ENCODE measurements at regions not wholly inside any gene's neighbourhood (a gene's known extent, or its start where the extent isn't known, plus 50 kb on each side); places are given as distances from the start of the nearest gene placed in this dataset.

GRCh38 chr6:165821754-165822153, 158.7 kb upstream of the PDE10A start:
- peaks cover 7% of the 10 kb centered on the region for H3K27me3 ChIP-seq (ENCODE audit: control insufficient read depth, insufficient read depth, low read length)
- no peaks in the 10 kb centered on the region for H3K36me3 ChIP-seq (ENCODE audit: control insufficient read depth, low read depth, low read length)
- no peak overlapping the region for H3K27ac ChIP-seq (ENCODE audit: low read length)
- no peak overlapping the region for H3K9ac ChIP-seq (ENCODE audit: low read length)
- H3K9me3 ChIP-seq (ENCODE audit: control insufficient read depth, low read depth, low read length), result no peaks in the 10 kb centered on the region
- H3K4me3 ChIP-seq (ENCODE audit: low read length), result no peak overlapping the region
- peaks cover 42% of the 10 kb centered on the region for H3K4me1 ChIP-seq (ENCODE audit: control insufficient read depth, low read depth, low read length)

GRCh38 chr6:165820934-165821333, 157.9 kb upstream of the PDE10A start:
- Histone ChIP-seq H3K9ac (ENCODE audit: low read length) (no peak overlapping the region), H3K4me1 (ENCODE audit: control insufficient read depth, low read depth, low read length) (peaks cover 42% of the 10 kb centered on the region), H3K9me3 (ENCODE audit: control insufficient read depth, low read depth, low read length) (no peaks in the 10 kb centered on the region), H3K36me3 (ENCODE audit: control insufficient read depth, low read depth, low read length) (no peaks in the 10 kb centered on the region), H3K27me3 (ENCODE audit: control insufficient read depth, insufficient read depth, low read length) (peaks cover 7% of the 10 kb centered on the region), H3K4me3 (ENCODE audit: low read length) (no peak overlapping the region), H3K27ac (ENCODE audit: low read length) (no peak overlapping the region)

- H3K36me3 ChIP-seq (ENCODE audit: control insufficient read depth, low read depth, low read length), result no peaks in the 10 kb centered on the region
- no peak overlapping the region for H3K4me3 ChIP-seq (ENCODE audit: low read length)
- no peaks in the 10 kb centered on the region for H3K9me3 ChIP-seq (ENCODE audit: control insufficient read depth, low read depth, low read length)
- peaks cover 7% of the 10 kb centered on the region for H3K27me3 ChIP-seq (ENCODE audit: control insufficient read depth, insufficient read depth, low read length)
- H3K27ac ChIP-seq (ENCODE audit: low read length), result no peak overlapping the region
- no peak overlapping the region for H3K9ac ChIP-seq (ENCODE audit: low read length)
- peaks cover 42% of the 10 kb centered on the region for H3K4me1 ChIP-seq (ENCODE audit: control insufficient read depth, low read depth, low read length)
Measured at GRCh38 chr6:165820407-165820806, 157.4 kb upstream of the PDE10A start.

GRCh38 chr6:165819394-165819793, 156.4 kb upstream of the PDE10A start:
- H3K9me3 ChIP-seq (ENCODE audit: control insufficient read depth, low read depth, low read length), result no peaks in the 10 kb centered on the region
- H3K9ac ChIP-seq (ENCODE audit: low read length), result no peak overlapping the region
- H3K27me3 ChIP-seq (ENCODE audit: control insufficient read depth, insufficient read depth, low read length), result peaks cover 7% of the 10 kb centered on the region
- no peak overlapping the region for H3K27ac ChIP-seq (ENCODE audit: low read length)
- peaks cover 42% of the 10 kb centered on the region for H3K4me1 ChIP-seq (ENCODE audit: control insufficient read depth, low read depth, low read length)
- H3K36me3 ChIP-seq (ENCODE audit: control insufficient read depth, low read depth, low read length), result no peaks in the 10 kb centered on the region
- H3K4me3 ChIP-seq (ENCODE audit: low read length), result peak overlapping the region; percentile 13

GRCh38 chr6:165818200-165818599, 155.2 kb upstream of the PDE10A start:
- no peaks in the 10 kb centered on the region for H3K9me3 ChIP-seq (ENCODE audit: control insufficient read depth, low read depth, low read length)
- peaks cover 42% of the 10 kb centered on the region for H3K4me1 ChIP-seq (ENCODE audit: control insufficient read depth, low read depth, low read length)
- no peaks in the 10 kb centered on the region for H3K36me3 ChIP-seq (ENCODE audit: control insufficient read depth, low read depth, low read length)
- H3K9ac ChIP-seq (ENCODE audit: low read length), result no peak overlapping the region
- no peak overlapping the region for H3K27ac ChIP-seq (ENCODE audit: low read length)
- no peak overlapping the region for H3K4me3 ChIP-seq (ENCODE audit: low read length)
- H3K27me3 ChIP-seq (ENCODE audit: control insufficient read depth, insufficient read depth, low read length), result peaks cover 7% of the 10 kb centered on the region

- Histone ChIP-seq H3K27ac (ENCODE audit: low read length) (no peak overlapping the region), H3K4me3 (ENCODE audit: low read length) (no peak overlapping the region), H3K4me1 (ENCODE audit: control insufficient read depth, low read depth, low read length) (peaks cover 42% of the 10 kb centered on the region), H3K27me3 (ENCODE audit: control insufficient read depth, insufficient read depth, low read length) (peaks cover 7% of the 10 kb centered on the region), H3K36me3 (ENCODE audit: control insufficient read depth, low read depth, low read length) (no peaks in the 10 kb centered on the region), H3K9ac (ENCODE audit: low read length) (no peak overlapping the region), H3K9me3 (ENCODE audit: control insufficient read depth, low read depth, low read length) (no peaks in the 10 kb centered on the region)
Measured at GRCh38 chr6:165817771-165818170, 154.7 kb upstream of the PDE10A start.

- Histone ChIP-seq H3K4me3 (ENCODE audit: low read length) (no peak overlapping the region), H3K9me3 (ENCODE audit: control insufficient read depth, low read depth, low read length) (no peaks in the 10 kb centered on the region), H3K36me3 (ENCODE audit: control insufficient read depth, low read depth, low read length) (no peaks in the 10 kb centered on the region), H3K9ac (ENCODE audit: low read length) (no peak overlapping the region), H3K4me1 (ENCODE audit: control insufficient read depth, low read depth, low read length) (peaks cover 42% of the 10 kb centered on the region), H3K27ac (ENCODE audit: low read length) (no peak overlapping the region), H3K27me3 (ENCODE audit: control insufficient read depth, insufficient read depth, low read length) (peaks cover 7% of the 10 kb centered on the region)
Measured at GRCh38 chr6:165817148-165817547, 154.1 kb upstream of the PDE10A start.

GRCh38 chr6:165814679-165815078, 151.6 kb upstream of the PDE10A start:
- Histone ChIP-seq H3K4me1 (ENCODE audit: control insufficient read depth, low read depth, low read length) (peaks cover 28% of the 10 kb centered on the region), H3K27me3 (ENCODE audit: control insufficient read depth, insufficient read depth, low read length) (peaks cover 7% of the 10 kb centered on the region), H3K36me3 (ENCODE audit: control insufficient read depth, low read depth, low read length) (no peaks in the 10 kb centered on the region), H3K27ac (ENCODE audit: low read length) (no peak overlapping the region), H3K9me3 (ENCODE audit: control insufficient read depth, low read depth, low read length) (no peaks in the 10 kb centered on the region), H3K4me3 (ENCODE audit: low read length) (no peak overlapping the region), H3K9ac (ENCODE audit: low read length) (no peak overlapping the region)

GRCh38 chr6:165811512-165811911, 148.5 kb upstream of the PDE10A start:
- no peaks in the 10 kb centered on the region for H3K9me3 ChIP-seq (ENCODE audit: control insufficient read depth, low read depth, low read length)
- no peaks in the 10 kb centered on the region for H3K27me3 ChIP-seq (ENCODE audit: control insufficient read depth, insufficient read depth, low read length)
- H3K9ac ChIP-seq (ENCODE audit: low read length), result no peak overlapping the region
- no peak overlapping the region for H3K27ac ChIP-seq (ENCODE audit: low read length)
- no peaks in the 10 kb centered on the region for H3K36me3 ChIP-seq (ENCODE audit: control insufficient read depth, low read depth, low read length)
- no peaks in the 10 kb centered on the region for H3K4me1 ChIP-seq (ENCODE audit: control insufficient read depth, low read depth, low read length)
- H3K4me3 ChIP-seq (ENCODE audit: low read length), result no peak overlapping the region

GRCh38 chr6:165808021-165808420, 145.0 kb upstream of the PDE10A start:
- no peak overlapping the region for H3K9ac ChIP-seq (ENCODE audit: low read length)
- H3K9me3 ChIP-seq (ENCODE audit: control insufficient read depth, low read depth, low read length), result no peaks in the 10 kb centered on the region
- H3K27me3 ChIP-seq (ENCODE audit: control insufficient read depth, insufficient read depth, low read length), result peaks cover 27% of the 10 kb centered on the region
- no peaks in the 10 kb centered on the region for H3K36me3 ChIP-seq (ENCODE audit: control insufficient read depth, low read depth, low read length)
- no peaks in the 10 kb centered on the region for H3K4me1 ChIP-seq (ENCODE audit: control insufficient read depth, low read depth, low read length)
- H3K4me3 ChIP-seq (ENCODE audit: low read length), result no peak overlapping the region
- no peak overlapping the region for H3K27ac ChIP-seq (ENCODE audit: low read length)

GRCh38 chr6:165807249-165807960, 144.4 kb upstream of the PDE10A start:
- H3K36me3 ChIP-seq (ENCODE audit: control insufficient read depth, low read depth, low read length), result no peaks in the 10 kb centered on the region
- H3K27ac ChIP-seq (ENCODE audit: low read length), result no peak overlapping the region
- H3K9me3 ChIP-seq (ENCODE audit: control insufficient read depth, low read depth, low read length), result no peaks in the 10 kb centered on the region
- H3K27me3 ChIP-seq (ENCODE audit: control insufficient read depth, insufficient read depth, low read length), result peaks cover 27% of the 10 kb centered on the region
- H3K4me3 ChIP-seq (ENCODE audit: low read length), result no peak overlapping the region
- H3K4me1 ChIP-seq (ENCODE audit: control insufficient read depth, low read depth, low read length), result no peaks in the 10 kb centered on the region
- no peak overlapping the region for H3K9ac ChIP-seq (ENCODE audit: low read length)

GRCh38 chr6:165806126-165806810, 143.2 kb upstream of the PDE10A start:
- Histone ChIP-seq H3K27me3 (ENCODE audit: control insufficient read depth, insufficient read depth, low read length) (peaks cover 27% of the 10 kb centered on the region), H3K4me1 (ENCODE audit: control insufficient read depth, low read depth, low read length) (no peaks in the 10 kb centered on the region), H3K27ac (ENCODE audit: low read length) (no peak overlapping the region), H3K36me3 (ENCODE audit: control insufficient read depth, low read depth, low read length) (no peaks in the 10 kb centered on the region), H3K4me3 (ENCODE audit: low read length) (no peak overlapping the region), H3K9me3 (ENCODE audit: control insufficient read depth, low read depth, low read length) (no peaks in the 10 kb centered on the region), H3K9ac (ENCODE audit: low read length) (no peak overlapping the region)

Data from iPS-18a (cell line).